ENCODE measurements at regions not wholly inside any gene's neighbourhood (a gene's known extent, or its start where the extent isn't known, plus 50 kb on each side); places are given as distances from the start of the nearest gene placed in this dataset.

DNA sequence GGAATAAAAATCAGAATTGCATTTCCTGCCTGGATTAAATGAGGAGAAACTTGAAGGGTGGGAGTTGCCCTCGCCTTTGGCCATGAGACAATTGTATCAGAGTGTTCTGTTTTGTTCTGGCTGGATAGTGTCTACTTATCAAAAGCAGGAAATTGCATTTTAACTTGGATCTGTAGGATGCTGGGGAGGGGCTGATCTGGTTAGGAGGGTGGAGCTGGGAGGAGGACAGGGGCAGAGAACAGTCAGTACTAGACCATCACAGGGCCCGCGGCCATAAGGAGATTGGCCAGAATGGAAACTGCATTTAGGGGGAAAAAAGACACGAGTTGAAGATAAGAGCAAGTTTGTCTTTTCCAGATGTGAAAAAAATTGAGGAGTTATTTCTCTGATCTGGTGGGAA is 199.1 kb upstream of the POU3F3 start:
- DNase-seq (ENCODE audit: extremely low spot score) = no peak
- CTCF ChIA-PET = no interaction called here
- TF ChIP-seq, protein P1, sequence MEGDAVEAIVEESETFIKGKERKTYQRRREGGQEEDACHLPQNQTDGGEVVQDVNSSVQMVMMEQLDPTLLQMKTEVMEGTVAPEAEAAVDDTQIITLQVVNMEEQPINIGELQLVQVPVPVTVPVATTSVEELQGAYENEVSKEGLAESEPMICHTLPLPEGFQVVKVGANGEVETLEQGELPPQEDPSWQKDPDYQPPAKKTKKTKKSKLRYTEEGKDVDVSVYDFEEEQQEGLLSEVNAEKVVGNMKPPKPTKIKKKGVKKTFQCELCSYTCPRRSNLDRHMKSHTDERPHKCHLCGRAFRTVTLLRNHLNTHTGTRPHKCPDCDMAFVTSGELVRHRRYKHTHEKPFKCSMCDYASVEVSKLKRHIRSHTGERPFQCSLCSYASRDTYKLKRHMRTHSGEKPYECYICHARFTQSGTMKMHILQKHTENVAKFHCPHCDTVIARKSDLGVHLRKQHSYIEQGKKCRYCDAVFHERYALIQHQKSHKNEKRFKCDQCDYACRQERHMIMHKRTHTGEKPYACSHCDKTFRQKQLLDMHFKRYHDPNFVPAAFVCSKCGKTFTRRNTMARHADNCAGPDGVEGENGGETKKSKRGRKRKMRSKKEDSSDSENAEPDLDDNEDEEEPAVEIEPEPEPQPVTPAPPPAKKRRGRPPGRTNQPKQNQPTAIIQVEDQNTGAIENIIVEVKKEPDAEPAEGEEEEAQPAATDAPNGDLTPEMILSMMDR (IDR thresholded peaks at IDR 0.05; ENCODE audit: control extremely low read depth, extremely low read depth, low read depth, missing control alignments) = no peak
- POLR2A ChIA-PET = no interaction called here

DNA sequence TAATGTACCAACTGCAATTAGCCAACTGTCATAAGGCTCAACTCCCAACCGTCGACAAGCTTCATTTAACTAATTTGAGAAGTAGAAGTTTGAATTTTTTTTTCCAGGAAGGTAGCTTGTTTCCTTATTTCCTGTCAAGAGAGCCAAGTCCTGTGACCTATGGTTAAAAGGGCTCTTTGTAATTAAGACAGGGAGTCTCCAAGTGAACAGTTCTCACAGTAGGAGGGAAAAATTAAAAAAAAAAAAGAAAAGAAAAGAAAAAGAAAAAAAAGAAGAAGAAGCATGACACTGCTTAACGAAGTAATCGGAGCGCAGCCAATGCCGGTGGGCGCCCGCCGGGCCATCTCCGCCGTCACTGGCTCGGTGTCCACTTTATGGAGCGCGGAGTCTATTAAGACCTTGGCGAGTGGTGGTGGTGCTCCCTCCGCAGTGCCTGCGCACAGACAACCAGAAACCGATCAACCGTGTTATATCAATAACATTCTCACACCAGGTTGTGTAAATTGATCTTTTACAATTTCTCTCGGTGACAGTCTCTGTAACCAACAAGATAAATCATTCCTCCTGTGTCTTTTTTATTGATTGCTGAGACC is 197.2 kb upstream of the POU3F3 start:
- TF ChIP-seq, protein P1 (IDR thresholded peaks at IDR 0.05; ENCODE audit: control extremely low read depth, extremely low read depth, low read depth, missing control alignments) = no peak
- ChIA-PET CTCF (interaction anchor here (0.8 kb wide), 1 partner anchor 9 kb away, joined by 3 read pairs; no protein-coding TSS in a partner anchor), POLR2A (no interaction called here)
- no peak for DNase-seq (ENCODE audit: extremely low spot score)

DNA sequence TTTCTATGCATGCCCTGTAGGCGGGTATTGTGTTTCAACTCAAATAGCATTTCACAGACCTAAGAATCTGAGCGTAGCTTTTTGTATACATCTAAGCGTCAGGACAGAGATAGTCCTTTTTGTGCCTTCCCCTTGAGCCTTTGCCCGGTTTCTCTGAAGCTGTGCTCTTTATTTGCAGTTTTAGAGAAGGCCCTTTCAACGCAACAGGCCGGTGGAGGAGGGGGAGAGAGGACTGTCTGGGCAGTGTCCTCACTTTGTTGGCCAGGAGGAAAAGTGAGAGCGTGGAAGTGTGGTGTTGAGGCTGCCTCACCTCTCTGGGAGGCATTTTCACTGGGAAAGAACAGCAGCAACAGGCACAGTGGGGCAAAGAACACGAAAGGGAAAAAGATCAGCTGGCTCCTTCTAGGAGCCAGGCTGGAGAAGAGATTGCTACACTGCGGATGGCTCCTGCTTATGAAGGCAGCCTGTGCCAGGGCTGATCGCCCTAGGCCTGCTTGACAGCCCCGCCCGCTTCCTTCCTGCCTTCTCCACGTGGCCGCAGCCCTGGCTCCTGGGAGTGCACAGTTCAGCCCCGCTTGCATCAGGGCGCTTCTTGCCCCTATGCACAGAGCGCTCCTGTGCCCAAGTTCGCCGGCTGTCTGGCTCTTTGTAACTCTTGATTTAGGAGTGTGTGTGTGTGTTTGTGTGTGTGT is 195.6 kb upstream of the POU3F3 start:
- POLR2A ChIA-PET = no interaction called here
- DNase-seq (ENCODE audit: extremely low spot score) = no peak

DNA sequence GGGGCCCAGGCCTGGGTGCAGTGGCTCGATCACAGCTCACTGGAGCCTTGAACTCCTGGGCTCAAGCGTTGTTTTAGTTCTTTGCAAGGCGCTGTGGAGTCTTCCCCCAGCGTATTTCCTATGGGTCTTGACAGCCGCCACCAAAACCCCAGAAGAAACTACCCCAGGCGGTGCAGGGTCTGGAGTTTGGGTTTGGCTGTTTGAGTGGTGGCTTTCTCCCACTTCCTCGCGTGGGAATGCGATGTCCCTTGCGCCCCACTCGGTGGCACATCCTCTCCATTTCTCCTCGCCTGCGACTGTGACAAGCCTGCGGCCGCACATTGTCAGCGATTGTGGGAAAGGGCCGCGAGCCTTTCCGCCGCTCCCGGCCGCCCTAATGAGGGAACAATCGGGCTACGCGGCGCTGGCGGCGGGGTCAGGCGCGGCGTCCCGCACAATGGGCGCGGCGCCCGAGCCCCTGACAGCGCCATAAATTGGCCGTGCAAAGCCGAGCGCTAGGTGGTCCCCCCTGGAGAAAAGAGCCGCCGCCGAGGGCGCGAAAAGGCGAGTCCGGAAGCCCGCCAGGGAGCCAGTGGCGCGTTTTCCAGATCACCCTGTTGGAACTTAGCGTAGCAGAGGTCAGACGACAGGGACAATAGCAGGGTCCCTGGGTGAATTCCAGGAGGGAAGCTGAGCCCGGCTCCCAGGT is 194.9 kb upstream of the POU3F3 start:
- POLR2A ChIA-PET = no interaction called here
- TF ChIP-seq, protein P1 (IDR thresholded peaks at IDR 0.05; ENCODE audit: control extremely low read depth, extremely low read depth, low read depth, missing control alignments) = no peak
- CTCF ChIA-PET = no interaction called here
- DNase-seq (ENCODE audit: extremely low spot score) = no peak

More for the DNA sequence above, 195.6 kb upstream of the POU3F3 start:
- TF ChIP-seq, protein P1 (IDR thresholded peaks at IDR 0.05; ENCODE audit: control extremely low read depth, extremely low read depth, low read depth, missing control alignments) = no peak
- CTCF ChIA-PET = no interaction called here

DNA sequence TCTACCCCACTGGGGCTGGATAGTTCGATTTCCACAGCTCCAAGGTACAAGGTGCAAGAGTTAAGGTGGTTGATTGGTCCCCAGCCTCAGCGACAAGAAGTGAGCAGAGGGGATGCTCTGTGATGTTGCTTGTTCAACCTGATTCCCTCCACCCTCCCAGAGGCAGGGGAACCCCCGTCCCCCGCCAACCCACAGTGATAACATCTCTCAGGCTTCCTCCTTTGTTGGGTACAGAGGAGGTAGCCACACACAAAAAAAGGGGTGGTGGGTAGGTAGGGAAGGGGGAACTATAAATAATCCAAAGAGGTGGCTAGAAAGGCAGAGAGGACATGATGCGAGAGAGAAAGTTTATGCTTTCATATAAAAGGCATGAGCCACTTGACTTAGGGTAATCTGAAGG is 192.9 kb upstream of the POU3F3 start:
- TF ChIP-seq, protein P1 (IDR thresholded peaks at IDR 0.05; ENCODE audit: control extremely low read depth, extremely low read depth, low read depth, missing control alignments) = no peak
- CTCF ChIA-PET = no interaction called here
- no peak for DNase-seq (ENCODE audit: extremely low spot score)
- POLR2A ChIA-PET = no interaction called here

DNA sequence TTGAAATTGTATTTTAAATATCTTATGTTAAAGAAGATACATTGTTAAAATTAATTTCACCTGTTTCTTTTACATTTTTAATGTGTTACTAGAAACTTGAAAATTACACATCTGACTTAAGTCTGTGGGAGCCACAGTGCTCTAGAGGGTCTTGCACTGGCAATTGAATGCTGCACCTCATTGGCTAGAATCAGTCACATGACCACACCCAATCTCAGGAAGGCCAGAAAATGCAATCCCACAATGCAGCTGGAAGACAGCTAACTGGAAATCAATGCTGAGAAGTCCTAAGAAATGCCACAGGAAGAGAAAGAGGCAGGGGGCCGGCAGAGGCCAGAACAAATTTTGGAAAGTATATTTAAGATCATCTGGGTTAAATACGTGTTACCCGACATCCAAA is 189.2 kb upstream of the POU3F3 start:
- CTCF ChIA-PET = no interaction called here
- POLR2A ChIA-PET = no interaction called here
- TF ChIP-seq, protein P1 (IDR thresholded peaks at IDR 0.05; ENCODE audit: control extremely low read depth, extremely low read depth, low read depth, missing control alignments) = no peak
- DNase-seq (ENCODE audit: extremely low spot score) = no peak
